ENCODE measurements at regions not wholly inside any gene's neighbourhood (a gene's known extent, or its start where the extent isn't known, plus 50 kb on each side); places are given as distances from the start of the nearest gene placed in this dataset.
"Not testable (repeated sequence)": the region's sequence is repeated elsewhere in the genome, so short reads cannot be mapped to it uniquely, and the experiment has no call there.

DNA sequence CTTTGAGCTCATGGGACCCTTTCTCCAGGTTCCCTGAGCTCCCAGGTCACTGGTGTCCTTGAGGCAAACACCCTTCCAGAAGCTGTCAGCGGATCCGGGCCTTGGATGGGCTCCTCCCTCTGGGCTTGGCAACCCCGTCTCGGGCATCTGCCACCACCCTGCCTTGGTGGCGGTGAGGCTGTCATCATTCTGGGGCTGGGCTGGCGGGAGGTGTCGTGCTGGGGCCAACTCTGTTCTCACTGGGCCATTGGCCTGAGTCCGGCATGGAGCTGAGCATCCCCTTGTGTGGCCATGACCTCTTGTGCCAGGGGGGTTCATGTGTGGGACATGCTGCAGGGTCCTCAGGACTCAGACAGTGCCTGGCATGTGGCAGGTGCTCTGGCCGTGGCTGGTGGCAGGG is 197.6 kb downstream of the LAT start:
- DNase-seq (ENCODE audit: low read depth), result no peak

DNA sequence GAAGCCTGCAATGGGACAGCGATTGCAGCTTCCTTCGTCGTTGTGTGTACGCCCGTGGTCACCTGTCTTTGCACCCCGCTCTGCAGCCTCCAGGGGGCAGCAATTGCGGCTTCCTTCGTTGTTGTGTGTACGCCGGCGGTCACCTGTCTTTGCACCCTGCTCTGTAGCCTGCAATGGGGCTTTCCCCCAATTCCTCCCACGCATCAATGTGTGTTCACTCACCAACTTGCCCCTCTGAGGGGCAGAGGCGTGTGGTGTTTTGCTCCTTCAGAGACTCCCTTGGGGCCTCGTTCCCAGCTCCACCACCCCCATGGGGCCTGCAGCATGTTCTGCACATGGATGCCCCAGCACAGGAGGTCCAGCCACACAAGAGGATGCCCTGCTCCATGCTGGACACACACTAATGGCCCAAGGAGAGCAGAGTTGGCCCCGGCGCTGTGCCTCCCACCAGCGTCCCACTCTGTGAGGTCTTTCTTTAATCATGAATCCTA is 197.1 kb downstream of the LAT start:
- not testable (repeated sequence) for DNase-seq (ENCODE audit: low read depth)

DNA sequence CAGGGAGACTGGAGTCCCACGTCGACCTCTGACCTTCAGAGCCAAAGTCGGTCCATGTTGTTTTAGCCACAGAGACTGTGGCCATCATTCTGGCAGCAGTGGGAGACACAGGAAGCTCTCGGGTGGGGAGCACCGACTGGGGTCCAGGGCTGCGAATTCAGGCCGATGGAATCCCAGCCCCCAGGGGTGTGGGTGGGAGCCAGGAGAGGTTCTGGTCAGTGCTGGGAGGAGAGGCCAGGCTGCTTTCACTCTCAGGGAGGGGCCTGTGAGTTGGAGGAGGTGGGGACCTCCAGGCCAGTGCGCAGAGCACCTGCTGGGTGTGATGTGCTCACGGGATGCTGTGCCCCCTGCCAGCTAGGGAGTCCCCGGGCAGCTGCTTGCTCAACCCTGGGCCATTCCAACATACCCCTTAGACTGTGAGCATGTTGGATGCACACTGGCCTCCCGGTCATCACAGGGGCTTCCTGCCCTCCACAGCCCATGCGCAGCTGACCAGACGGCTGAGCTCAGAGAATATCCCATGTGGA is 196.5 kb downstream of the LAT start:
- DNase-seq (ENCODE audit: low read depth), result not testable (repeated sequence)

DNA sequence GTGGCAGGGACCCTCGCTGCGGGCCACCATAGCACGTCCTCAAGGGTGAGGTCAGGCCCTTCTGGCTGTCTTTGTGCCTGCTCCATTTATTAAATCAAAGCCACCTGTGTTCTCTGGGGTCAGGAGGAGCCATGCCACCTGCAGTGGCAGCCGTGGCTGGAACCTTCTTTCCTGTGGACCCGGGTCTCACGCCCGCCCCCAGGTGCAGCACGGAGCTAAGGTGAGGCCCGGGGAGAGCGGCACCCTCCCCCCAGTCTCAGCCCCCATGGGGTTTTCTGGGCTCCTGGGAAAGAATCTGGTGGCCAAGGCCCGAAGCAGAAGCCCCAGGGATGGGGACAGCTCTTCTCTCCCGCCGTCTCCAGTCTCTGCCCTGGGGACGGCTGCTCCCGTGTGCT is 195.4 kb downstream of the LAT start:
- DNase-seq (ENCODE audit: low read depth), result not testable (repeated sequence)

DNA sequence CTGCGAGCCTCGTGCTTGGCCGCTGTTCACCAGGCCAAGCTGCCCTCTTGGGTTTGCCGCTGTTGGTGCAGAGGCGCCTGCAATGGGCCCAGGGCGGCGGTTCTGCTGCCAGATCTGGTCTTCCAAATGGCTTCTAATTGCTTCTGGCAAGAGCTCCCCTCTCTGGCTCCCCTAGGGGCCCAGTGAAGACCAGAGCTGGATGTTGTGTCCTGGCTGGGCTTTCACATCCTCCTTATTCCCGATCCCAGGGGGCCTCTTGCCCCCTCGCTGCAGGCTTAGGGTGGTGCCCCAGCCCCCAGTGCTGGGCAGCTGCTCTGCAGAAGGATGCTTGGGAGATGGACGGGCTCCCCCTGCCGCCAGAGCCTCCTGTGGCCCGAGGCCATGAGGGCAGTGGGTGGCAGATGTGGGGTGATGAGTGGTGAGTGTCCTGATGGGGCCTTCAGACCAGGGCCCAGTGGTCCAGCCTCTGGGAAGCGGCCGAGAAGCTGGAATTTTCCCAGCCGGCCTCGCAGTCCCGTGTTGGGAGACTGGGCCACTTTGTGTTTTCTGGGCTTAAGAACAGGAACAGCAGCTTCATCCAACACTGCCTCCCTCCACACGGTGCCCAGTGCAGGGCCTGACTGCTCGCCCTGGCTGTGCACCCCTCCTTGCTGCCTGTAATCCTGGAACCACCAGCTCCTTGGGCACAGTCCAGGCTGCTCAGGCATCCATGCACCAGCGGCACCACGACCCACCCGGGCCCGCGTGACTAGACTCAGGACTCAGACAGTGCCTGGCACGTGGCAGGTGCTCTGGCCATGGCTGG is 194.8 kb downstream of the LAT start:
- not testable (repeated sequence) for DNase-seq (ENCODE audit: low read depth)

DNA sequence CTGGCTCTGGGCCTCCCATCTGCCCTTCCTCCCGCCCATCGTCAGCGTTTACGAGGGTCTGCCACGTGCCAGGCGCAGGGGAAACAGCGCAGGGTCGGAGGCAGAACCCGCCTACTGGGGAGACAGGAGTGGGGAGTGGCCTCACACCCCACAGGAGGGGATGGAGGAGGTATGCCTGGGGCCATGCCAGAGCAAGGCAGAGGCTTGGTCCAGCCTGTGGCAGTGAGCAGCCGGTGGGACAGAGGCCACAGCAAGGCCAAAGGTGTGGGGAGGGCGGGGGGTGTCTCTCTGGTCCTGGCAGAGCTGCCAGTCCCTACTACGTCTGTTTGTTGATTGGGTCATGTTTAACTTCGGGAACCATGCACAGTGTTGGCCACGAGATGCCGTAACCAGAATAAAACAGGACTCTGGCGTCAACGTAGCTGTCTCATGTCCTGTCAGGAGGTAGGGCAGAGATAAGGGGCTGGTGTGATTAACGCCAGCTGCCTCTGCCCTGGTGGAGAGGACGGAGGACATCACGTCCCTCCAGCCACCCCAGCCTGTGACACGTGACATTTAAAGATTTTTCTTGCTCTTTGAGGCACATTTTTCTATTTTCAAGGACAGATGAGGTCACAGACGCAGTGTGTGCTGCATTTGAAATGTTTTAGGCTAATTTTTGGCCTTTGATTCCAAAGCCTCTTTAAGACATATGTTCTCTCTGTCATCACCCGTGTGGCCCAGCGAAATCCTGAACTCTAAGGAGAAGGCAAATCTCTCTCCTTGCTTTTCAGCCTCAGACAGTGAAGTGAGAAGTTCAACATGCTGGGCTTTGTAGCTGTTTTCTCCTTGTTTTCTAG is 193.3 kb downstream of the LAT start:
- not testable (repeated sequence) for DNase-seq (ENCODE audit: low read depth)

DNA sequence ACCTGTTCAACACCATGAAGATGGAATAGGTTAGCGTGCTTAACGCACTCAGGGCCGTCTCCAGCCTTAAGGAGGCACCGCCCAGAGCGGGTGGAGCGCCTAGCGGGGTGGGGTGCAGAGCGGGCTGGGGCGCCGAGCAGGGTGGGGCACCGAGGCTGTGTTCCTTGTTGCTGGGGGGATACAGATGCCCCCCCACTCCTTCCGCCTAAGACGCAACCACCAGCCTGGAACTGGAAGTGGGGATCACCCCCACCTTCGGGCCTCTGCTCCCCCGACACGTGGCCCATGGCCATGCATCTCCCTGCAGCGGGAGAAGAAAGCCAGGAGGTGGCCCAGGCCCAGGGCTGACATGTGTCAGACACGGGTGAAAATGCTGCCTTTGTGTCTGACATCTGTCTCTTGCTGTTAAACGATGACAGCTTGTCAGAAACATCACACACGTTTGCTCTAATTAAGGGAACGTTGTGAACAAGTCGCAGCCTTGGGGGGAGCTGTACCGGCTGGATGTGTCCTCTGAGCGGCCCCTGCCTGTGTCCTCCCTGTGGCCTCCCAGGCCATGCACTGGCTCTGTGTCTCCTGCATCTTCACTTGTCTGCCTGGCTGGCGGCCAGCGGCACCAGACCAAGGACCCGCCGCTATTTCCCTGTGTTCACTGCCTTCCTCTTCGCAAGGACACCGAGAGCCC is 192.5 kb downstream of the LAT start:
- not testable (repeated sequence) for DNase-seq (ENCODE audit: low read depth)

DNA sequence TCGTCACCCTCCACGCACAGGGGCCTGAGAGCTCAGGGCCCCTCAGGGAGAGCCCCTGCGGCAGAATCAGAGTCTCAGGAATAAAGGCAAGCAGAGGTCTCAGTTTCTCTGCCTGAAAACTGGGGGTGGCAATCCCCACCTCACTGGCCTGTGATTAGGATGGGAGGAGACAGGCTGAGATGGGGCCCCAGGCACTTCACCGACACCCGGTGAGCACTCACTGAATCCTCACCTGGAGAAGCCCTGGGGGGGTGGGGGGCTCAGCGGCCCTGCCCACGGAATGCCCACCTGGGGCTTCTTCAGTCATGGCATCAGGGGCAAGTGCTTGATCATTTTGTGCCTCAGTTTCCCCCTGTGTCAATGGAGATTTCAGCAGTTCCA is 192.0 kb downstream of the LAT start:
- DNase-seq (ENCODE audit: low read depth), result not testable (repeated sequence)

DNA sequence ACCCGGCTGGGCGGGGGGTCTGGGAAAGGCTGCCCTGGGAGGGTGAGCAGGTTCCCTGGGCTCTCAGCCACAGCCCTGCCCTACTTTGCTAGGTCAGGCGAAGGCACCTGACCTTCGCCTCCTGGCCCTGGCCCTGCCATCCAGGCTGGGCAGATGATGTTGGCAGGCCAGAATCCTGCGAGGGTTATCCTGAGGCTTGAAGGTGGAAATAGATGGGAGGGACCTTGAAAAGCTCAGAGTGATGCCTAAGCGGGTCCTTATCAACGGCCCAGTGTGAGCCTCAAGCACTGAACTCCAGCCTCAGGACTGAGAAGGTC is 191.3 kb downstream of the LAT start:
- DNase-seq (ENCODE audit: low read depth), result not testable (repeated sequence)

DNA sequence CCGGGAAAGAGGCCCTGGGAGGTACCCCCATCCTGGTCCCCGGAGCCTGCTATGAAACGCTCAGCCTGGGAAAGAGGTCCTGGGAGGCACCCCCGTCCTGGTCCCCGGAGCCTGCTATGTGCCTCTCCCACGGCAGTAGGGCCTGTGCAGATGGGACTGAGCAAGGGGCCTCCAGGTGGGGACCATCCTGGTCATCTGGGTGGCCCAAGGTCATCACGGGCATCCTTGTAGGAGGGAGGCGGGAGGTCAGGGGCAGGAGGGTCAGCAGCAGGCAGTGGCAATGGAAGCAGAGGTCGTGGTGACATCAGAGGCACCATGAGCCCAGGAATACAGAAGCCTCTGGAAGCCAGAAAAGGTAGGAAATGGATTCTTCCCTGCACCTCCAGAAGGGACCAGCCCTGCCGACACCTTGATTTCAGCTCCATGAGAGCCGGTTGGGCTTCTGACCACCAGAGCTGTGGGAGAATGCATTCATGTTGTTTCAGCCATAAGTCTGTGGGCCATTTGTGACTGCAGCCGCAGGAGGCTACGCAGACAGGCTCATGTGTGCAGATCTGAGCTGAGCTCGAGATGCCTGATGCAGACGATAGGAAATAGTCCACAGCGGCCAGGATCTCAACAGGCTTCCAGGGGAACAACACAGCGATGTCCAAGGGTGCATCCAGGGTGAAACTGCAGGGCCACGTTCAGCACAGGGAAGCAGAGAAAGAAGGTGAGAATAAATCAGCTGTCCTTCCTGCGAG is 190.7 kb downstream of the LAT start:
- DNase-seq (ENCODE audit: low read depth), result not testable (repeated sequence)

DNA sequence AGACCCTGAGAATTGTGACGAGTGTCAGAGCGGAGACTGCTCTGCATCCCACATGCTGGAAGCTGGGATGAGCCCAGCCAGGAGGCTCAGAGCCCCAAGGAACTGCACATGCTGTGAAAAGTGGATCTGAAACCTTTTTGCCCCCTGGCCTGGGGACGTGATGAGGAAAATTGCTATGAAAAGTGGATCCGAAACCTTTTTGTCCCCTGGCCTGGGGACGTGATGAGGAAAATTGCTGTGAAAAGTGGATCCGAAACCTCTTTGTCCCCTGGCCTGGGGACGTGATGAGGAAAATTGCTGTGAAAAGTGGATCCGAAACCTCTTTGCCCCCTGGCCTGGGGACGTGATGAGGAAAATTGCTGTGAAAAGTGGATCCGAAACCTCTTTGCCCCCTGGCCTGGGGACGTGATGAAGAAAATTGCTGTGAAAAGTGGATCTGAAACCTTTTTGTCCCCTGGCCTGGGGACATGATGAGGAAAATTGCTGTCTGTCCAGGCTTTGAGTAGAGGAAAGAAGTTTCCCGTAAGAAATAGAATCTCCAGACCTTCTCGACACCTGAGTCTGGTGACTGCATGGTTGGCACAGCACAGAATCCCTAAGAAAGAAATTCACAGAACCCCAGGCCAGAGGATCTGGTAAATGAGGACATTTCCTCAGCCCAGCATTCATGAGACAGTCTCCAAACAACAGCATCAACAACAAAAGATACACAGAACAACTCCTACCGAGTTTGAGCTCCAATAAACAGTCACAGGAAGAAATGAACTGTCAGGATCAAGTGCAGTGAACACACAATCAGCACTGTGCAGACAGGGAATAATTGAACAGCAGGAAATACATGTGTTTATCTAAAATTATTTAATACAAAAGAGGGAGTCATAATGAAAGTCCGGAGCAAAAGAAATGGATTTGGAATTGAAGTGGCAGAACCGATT is 188.8 kb downstream of the LAT start:
- DNase-seq (ENCODE audit: low read depth), result not testable (repeated sequence)

DNA sequence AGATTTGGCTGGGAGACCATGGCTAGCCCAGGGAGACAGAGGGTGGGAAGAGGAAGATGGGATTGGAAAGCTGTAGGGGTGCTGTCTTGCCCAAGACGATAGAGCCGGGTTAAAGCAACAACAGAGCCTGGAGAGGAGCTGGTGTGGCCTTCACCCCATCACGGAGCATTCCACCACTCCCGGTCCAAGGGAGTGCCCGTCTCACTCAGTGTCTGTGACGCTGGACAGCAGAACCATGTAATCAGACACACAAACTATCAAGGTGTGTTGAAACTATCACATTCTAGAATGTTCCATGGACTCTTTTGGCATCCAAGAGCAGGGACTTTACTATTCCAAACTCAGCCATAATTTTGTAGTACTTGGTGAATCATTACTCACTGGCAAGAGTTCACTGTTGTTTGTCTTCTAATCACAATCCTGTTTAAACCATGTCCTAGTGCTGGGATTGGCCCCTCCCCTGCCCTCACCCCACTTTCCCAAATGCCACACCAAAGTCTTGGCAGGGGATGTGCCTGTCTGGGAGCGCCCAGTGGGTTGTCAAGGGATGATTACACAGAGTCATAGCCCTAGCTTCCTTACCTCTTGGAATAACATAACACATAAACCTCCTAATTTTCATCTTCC is 187.4 kb downstream of the LAT start:
- DNase-seq (ENCODE audit: low read depth), result not testable (repeated sequence)

DNA sequence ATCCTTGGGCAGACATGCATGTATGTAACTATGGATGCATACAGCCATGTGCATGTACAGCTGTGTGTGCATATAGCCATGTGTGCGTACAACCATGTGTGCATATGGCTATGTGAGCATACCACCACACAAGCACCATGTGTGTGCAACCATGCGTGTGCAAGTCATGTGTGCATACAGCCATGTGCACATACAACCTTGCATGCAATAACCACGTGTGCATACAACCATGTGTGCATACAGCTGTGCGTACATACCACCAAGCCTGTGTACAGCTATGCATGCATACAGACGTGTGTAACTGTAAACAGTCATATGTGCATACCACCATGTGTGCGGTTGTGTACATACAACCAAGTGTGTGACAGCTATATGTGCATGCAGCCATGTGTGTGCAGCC is 186.4 kb downstream of the LAT start:
- not testable (repeated sequence) for DNase-seq (ENCODE audit: low read depth)

DNA sequence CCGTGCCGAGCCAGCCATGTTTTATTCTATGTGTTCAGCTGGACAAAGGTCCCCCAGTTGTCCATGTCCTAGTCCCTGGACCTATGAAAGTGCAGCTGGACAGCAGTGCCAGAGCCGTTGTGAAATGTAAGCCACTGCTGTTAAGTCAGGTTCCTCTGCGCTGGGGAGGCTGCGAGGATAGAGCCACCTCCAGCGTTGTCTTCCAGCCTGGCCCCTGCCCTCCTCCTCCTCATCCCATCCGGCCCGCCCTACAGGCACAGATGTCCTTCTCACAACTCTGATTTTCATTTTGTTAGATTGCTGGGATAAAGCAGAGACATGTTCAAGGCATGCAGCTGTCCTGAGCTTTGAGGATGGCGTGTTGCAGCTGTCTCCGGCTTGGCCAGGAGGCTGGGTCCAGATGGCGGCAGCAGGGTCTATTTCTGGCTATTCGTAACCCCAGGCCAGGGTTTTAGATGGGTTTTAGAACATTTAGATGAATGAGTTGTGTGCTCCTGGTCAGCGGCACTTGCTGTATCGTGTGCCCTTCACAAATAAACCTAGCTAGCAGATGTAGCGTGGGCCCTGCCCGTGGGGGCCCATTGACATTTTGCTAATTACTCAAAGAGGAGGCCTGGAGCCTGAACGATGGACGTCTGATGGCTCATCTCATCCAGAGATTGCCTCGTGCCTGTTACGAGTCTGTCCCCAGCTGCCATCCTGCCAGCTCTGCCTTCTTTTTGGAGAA is 185.7 kb downstream of the LAT start:
- DNase-seq (ENCODE audit: low read depth), result not testable (repeated sequence)

DNA sequence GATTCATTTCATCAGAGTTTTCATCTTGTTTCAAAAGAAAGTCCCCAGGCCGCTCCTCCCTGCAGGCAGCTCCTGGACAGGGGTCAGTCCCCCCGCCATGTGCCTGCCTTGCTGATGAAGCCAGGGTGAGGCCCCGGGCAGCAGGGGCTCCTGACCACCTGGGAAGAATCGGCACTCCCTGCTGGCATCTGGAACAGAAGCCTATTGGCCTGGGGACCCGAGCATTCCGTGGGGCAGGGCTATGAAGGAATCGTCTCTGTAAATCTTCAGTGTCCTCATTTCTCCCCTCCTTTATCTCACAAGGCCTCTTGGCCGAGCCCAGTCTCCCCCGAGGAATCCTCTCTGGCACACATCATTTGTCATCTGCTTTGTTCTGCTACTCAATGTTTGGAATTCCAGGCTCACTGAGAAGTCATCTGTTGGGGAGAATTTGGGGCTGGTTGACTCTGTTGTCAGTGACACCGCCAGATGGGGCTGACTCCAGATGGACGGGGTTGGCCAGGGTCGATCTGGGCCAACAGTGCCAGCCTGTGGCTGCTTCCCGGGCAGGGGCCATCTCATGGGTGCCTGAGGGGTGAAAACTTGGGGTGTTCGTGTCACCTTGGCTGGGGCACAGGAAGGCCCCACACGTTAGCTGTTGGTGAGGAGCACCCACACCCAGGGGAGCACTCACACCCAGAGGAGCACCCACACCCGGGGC is 184.6 kb downstream of the LAT start:
- DNase-seq (ENCODE audit: low read depth), result not testable (repeated sequence)

DNA sequence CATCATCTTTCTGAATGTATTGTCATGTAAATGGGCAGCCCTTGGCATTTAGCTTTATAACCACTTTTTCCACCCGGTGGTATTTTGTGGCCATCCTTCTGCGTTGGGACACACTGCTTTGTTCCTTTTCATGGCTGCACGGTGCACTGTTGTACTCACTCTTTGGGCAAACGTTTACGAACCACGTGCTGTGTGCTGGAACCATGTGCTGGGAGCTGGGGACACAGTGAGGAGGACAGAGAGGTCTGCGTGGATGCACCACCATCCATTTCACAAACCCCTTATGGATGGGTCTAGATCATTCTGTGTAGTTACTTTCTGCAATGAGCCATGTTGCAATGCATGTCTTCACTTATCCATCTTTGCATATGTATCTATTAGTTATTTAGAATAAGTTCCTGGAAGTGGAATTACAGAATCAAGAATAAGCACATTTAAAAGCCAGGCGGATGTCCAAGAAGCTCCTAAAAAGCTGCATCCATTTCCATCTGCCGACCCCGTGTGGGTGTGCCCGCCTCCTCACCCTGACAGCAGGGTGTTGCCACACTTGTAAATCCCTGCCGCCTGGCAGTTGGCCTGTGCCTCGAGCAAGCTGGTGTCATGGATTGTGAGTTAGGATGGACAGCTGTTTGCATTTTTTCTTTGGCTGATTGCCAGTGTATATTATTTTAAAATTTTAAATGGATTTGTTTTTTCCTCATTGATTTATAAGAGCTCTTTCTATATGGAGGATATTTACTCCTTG is 183.8 kb downstream of the LAT start:
- DNase-seq (ENCODE audit: low read depth), result not testable (repeated sequence)

DNA sequence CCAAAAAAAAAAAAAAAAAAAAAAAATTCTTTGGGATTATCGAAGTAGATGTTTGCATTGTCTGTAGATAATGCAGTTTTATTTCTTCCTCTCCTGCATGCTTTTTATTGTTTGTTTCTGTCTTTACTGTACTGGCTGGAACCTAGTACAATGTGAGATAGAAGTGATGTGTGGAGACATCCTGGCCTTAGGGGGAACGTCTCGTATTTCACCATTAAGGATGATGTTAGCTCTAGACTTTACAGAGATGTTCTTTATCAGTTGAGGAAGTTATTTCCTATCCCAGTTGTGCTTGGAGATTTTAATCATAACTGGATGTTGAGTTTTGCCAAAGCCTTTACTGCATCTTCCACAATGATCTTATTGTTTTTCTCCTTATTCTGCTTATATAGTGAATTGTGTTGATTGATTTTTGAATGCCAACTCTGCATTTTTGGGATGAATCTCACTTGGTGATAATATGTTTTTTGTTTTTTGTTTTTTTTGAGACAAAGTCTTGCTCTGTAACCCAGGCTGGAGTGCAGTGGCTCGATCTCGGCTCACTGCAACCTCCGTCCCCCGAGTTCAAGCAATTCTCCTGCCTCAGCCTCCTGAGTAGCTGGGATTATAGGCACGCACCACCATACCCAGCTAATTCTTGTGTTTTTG is 179.7 kb downstream of the LAT start:
- not testable (repeated sequence) for DNase-seq (ENCODE audit: low read depth)

Measured in activated T-cell treated with anti-CD3 and anti-CD28 coated beads for 24 hours (primary cell).